HEK293T (cell line): ENCODE measurements at regions not wholly inside any gene's neighbourhood (a gene's known extent, or its start where the extent isn't known, plus 50 kb on each side); places are given as distances from the start of the nearest gene placed in this dataset.

Experiments
- ARNT ChIP-seq: fragments of 450-650 bp; IDR thresholded peaks from 2 replicates; pipeline ENCODE4 v1.6.1; 2017; ENCODE audit warnings: mild to moderate bottlenecking
- CTBP1 ChIP-seq: fragments of 450-650 bp; IDR thresholded peaks from 2 replicates; pipeline ENCODE4 v1.6.1; 2016; ENCODE audit warnings: borderline replicate concordance
- FOXA1 ChIP-seq: fragments of 450-650 bp; IDR thresholded peaks from 2 replicates; pipeline ENCODE4 v1.6.1; 2016; ENCODE audit warnings: mild to moderate bottlenecking
- FOXK2 ChIP-seq: fragments of 450-650 bp; IDR thresholded peaks from 2 replicates; pipeline ENCODE4 v1.6.1; 2016; ENCODE audit warnings: mild to moderate bottlenecking
- FOXM1 ChIP-seq: fragments of 450-650 bp; IDR thresholded peaks from 2 replicates; pipeline ENCODE4 v1.6.1; 2017; ENCODE audit warnings: mild to moderate bottlenecking, borderline replicate concordance
- NFRKB ChIP-seq: fragments of 450-650 bp; IDR thresholded peaks from 2 replicates; pipeline ENCODE4 v1.6.1; 2016; ENCODE audit warnings: mild to moderate bottlenecking, moderate library complexity

DNA sequence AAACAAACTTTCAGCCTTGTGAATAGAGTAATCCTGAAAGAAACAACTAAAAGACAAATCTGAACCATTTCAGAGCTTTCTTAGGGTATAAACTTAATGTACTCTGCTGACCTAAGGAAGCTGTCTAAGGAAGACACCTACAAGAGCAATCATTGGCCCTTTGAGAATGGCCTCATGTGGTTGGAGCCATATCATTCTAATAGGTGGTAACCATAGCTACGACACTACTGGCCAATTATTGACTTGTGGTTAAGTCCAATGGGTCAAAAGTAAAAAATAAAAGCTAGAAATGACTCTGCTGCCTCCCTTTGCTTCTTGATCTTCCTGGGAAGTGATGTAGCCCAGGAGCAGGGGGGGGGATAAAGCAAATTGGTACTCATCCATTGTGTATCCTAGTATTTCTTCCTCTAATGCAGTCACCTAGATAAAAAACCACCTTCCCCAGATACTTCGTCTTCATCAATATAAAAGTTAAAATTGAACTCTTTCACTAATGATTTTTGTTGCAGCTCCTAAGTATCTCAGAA lies 547.0 kb downstream of the ARAP2 start:
- TF ChIP-seq FOXA1 (no peak), NFRKB (no peak), ARNT (no peak), CTBP1 (no peak), FOXM1 (no peak), FOXK2 (no peak)
